ENCODE measurements at regions not wholly inside any gene's neighbourhood (a gene's known extent, or its start where the extent isn't known, plus 50 kb on each side); places are given as distances from the start of the nearest gene placed in this dataset.

- Histone ChIP-seq H3K9me2 (ENCODE audit: insufficient read depth, low read length) (no peaks in the 10 kb centered on the region), H3K4me3 (ENCODE audit: low read depth, low read length, poor library complexity, severe bottlenecking) (no peak overlapping the region), H3K4me2 (ENCODE audit: low read length) (no peak overlapping the region), H3K4me1 (ENCODE audit: insufficient read depth, low read length, poor library complexity, severe bottlenecking) (no peaks in the 10 kb centered on the region), H3K36me3 (ENCODE audit: insufficient read depth, low read length) (no peaks in the 10 kb centered on the region), H4K20me1 (ENCODE audit: insufficient read depth, low read length) (no peaks in the 10 kb centered on the region), H3K27ac (ENCODE audit: low read depth, low read length, poor library complexity, severe bottlenecking) (no peak overlapping the region), H2AFZ (ENCODE audit: low read length) (no peak overlapping the region), H3K9me3 (ENCODE audit: low read length) (no peaks in the 10 kb centered on the region), H3K79me2 (ENCODE audit: insufficient read depth, low read depth, low read length) (no peaks in the 10 kb centered on the region)
- CTCF ChIA-PET (ENCODE audit: unreplicated experiment): no interaction called here
- intact Hi-C loops (cut with micrococcal nuclease; ENCODE audit: unreplicated experiment): no loop called here
- BruUV-seq (replicated peaks): no TSS peak
- DNase-seq (ENCODE audit: low spot score): no peak
- TF ChIP-seq, protein P1, sequence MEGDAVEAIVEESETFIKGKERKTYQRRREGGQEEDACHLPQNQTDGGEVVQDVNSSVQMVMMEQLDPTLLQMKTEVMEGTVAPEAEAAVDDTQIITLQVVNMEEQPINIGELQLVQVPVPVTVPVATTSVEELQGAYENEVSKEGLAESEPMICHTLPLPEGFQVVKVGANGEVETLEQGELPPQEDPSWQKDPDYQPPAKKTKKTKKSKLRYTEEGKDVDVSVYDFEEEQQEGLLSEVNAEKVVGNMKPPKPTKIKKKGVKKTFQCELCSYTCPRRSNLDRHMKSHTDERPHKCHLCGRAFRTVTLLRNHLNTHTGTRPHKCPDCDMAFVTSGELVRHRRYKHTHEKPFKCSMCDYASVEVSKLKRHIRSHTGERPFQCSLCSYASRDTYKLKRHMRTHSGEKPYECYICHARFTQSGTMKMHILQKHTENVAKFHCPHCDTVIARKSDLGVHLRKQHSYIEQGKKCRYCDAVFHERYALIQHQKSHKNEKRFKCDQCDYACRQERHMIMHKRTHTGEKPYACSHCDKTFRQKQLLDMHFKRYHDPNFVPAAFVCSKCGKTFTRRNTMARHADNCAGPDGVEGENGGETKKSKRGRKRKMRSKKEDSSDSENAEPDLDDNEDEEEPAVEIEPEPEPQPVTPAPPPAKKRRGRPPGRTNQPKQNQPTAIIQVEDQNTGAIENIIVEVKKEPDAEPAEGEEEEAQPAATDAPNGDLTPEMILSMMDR (conservative IDR thresholded peaks at IDR 0.05; ENCODE audit: low read length): no peak
- POLR2A ChIA-PET: no interaction called here
Measured at GRCh38 chr11:80517701-80518100, 1076.9 kb upstream of the TENM4 start.

DNA sequence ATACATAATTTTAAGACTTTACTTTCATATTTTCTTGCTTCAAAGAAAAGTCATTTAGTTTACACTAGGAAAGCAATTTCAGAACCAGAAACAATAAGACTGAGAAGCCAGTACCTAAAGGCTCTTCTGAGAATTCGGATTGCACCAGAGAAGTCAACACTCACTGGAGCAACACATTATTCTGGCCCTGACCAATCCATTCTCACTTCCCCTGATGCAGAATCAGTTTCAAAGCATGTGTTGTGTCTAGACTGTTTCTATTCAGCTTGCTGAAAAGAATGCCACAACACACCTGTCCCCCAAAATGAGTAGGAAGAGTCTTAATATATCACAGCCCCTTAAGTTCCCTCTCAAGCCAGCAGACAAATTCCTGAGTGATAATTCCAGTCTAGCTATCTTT, 1074.3 kb upstream of the TENM4 start:
- no peaks in the 10 kb centered on the region for H3K36me3 ChIP-seq (ENCODE audit: insufficient read depth, low read length)
- H3K4me3 ChIP-seq (ENCODE audit: low read depth, low read length, poor library complexity, severe bottlenecking): no peak overlapping the region
- no peaks in the 10 kb centered on the region for H3K9me3 ChIP-seq (ENCODE audit: low read length)
- POLR2A ChIA-PET: no interaction called here
- no peaks in the 10 kb centered on the region for H3K79me2 ChIP-seq (ENCODE audit: insufficient read depth, low read depth, low read length)
- H3K4me1 ChIP-seq (ENCODE audit: insufficient read depth, low read length, poor library complexity, severe bottlenecking): no peaks in the 10 kb centered on the region
- DNase-seq (ENCODE audit: low spot score): no peak
- no TSS peak for BruUV-seq (replicated peaks)
- H3K4me2 ChIP-seq (ENCODE audit: low read length): no peak overlapping the region
- no peak for TF ChIP-seq EZH2phosphoT487 (IDR thresholded peaks at IDR 0.05; ENCODE audit: borderline replicate concordance, low read depth, low read length)
- TF ChIP-seq, protein P1 (conservative IDR thresholded peaks at IDR 0.05; ENCODE audit: low read length): no peak
- no peak overlapping the region for H3K27ac ChIP-seq (ENCODE audit: low read depth, low read length, poor library complexity, severe bottlenecking)
- CTCF ChIA-PET (ENCODE audit: unreplicated experiment): no interaction called here
- no peaks in the 10 kb centered on the region for H4K20me1 ChIP-seq (ENCODE audit: insufficient read depth, low read length)
- no peaks in the 10 kb centered on the region for H3K9me2 ChIP-seq (ENCODE audit: insufficient read depth, low read length)
- intact Hi-C loops (cut with micrococcal nuclease; ENCODE audit: unreplicated experiment): no loop called here
- no peak overlapping the region for H2AFZ ChIP-seq (ENCODE audit: low read length)

DNA sequence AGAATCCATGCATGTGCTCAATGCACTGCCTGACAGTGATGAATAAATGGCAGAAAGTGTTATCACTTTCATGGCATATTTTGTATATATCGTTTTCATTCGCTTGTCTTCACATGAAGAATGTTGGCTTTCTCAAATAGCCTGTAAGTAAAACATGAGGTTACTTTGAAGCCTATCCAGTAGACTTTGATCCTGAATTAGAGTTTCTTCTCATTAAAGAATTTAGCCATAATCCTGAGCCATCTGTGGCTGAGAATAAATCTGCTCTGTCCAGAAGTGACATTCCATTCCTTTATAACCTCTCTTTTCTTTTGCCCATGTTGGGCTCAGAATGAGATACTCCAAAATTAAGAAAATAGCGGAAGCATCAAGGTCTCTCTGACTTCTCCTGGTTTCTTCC, 1071.7 kb upstream of the TENM4 start:
- Histone ChIP-seq H3K4me3 (ENCODE audit: low read depth, low read length, poor library complexity, severe bottlenecking) (no peak overlapping the region), H3K4me1 (ENCODE audit: insufficient read depth, low read length, poor library complexity, severe bottlenecking) (no peaks in the 10 kb centered on the region), H3K4me2 (ENCODE audit: low read length) (no peak overlapping the region), H2AFZ (ENCODE audit: low read length) (no peak overlapping the region), H3K36me3 (ENCODE audit: insufficient read depth, low read length) (no peaks in the 10 kb centered on the region), H3K9me2 (ENCODE audit: insufficient read depth, low read length) (no peaks in the 10 kb centered on the region), H3K9me3 (ENCODE audit: low read length) (no peaks in the 10 kb centered on the region), H4K20me1 (ENCODE audit: insufficient read depth, low read length) (no peaks in the 10 kb centered on the region), H3K79me2 (ENCODE audit: insufficient read depth, low read depth, low read length) (no peaks in the 10 kb centered on the region), H3K27ac (ENCODE audit: low read depth, low read length, poor library complexity, severe bottlenecking) (no peak overlapping the region)
- TF ChIP-seq EZH2phosphoT487 (IDR thresholded peaks at IDR 0.05; ENCODE audit: borderline replicate concordance, low read depth, low read length): no peak
- TF ChIP-seq, protein P1 (conservative IDR thresholded peaks at IDR 0.05; ENCODE audit: low read length): no peak
- ChIA-PET CTCF (ENCODE audit: unreplicated experiment) (no interaction called here), POLR2A (interaction anchor here (0.6 to 0.9 kb wide), 2 partner anchors 176 to 224 kb away, joined by 3 to 4 read pairs; no protein-coding TSS in a partner anchor)
- no TSS peak for BruUV-seq (replicated peaks)
- intact Hi-C loops (cut with micrococcal nuclease; ENCODE audit: unreplicated experiment): no loop called here
- no peak for DNase-seq (ENCODE audit: low spot score)
